ENCODE measurements at regions not wholly inside any gene's neighbourhood (a gene's known extent, or its start where the extent isn't known, plus 50 kb on each side); places are given as distances from the start of the nearest gene placed in this dataset.

DNA sequence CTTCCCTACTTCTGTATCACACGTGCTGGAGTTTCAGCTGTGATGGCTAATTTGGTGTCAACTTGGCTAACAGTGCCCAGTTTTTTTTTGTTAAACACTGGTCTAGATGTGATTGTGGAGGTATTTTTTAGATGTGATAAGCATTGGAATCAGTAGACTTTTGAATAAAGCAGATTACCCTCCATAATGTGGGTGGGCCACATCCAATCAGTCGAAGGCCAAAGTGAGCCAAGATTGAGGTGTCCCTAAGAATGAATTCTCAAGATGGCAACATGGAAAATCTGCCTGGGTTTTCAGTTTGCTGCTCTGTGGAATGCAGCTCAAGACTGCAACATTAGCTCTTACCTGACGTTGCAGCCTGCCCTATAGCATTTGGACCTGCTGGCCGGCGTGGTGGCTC lies 68.8 kb upstream of the AGBL1 start:
- TF ChIP-seq, protein P1, sequence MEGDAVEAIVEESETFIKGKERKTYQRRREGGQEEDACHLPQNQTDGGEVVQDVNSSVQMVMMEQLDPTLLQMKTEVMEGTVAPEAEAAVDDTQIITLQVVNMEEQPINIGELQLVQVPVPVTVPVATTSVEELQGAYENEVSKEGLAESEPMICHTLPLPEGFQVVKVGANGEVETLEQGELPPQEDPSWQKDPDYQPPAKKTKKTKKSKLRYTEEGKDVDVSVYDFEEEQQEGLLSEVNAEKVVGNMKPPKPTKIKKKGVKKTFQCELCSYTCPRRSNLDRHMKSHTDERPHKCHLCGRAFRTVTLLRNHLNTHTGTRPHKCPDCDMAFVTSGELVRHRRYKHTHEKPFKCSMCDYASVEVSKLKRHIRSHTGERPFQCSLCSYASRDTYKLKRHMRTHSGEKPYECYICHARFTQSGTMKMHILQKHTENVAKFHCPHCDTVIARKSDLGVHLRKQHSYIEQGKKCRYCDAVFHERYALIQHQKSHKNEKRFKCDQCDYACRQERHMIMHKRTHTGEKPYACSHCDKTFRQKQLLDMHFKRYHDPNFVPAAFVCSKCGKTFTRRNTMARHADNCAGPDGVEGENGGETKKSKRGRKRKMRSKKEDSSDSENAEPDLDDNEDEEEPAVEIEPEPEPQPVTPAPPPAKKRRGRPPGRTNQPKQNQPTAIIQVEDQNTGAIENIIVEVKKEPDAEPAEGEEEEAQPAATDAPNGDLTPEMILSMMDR (conservative IDR thresholded peaks at IDR 0.05 in 1 of 2, IDR thresholded peaks at IDR 0.05 in 1 of 2; ENCODE audit: low read depth in 1 of 2, low read length in 2 of 2) = no peak
- TF ChIP-seq EZH2 (IDR thresholded peaks at IDR 0.05; ENCODE audit: low read length, missing control alignments) = no peak
